Stimulated activated CD8-positive, alpha-beta memory T cell treated with anti-CD3 and anti-CD28 coated beads, Interleukin-15, amount 100 ng/mL, for 24 hours (primary cell): ENCODE measurements at regions not wholly inside any gene's neighbourhood (a gene's known extent, or its start where the extent isn't known, plus 50 kb on each side); places are given as distances from the start of the nearest gene placed in this dataset.
"Not testable (repeated sequence)": the region's sequence is repeated elsewhere in the genome, so short reads cannot be mapped to it uniquely, and the experiment has no call there.

Source experiments
- DNase-seq: peaks from one replicate; pipeline ENCODE4 v3.0.0-alpha.2; 2020; ENCODE audit warnings: low read depth

DNA sequence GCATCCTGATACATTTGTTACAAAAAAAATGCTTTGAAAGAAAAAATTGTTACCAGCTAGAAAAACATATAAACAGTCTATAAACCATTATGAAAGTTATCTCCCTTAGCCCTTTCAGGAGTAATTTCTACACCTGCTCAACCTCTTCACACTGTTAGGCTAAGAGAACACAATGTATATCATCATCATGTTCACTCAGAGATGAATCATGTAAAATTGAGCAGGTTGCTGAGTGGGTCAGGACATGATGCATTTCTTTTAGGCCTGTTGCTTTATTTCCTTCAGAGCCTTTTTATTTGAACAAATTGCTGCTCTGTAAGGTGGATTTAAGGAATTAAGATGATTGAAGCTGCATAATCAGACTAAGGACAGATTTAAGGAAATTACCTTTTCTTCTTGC is 531.3 kb upstream of the MAN1A1 start:
- no peak for DNase-seq

GRCh38 chr6:119879731-119880130 is 530.2 kb upstream of the MAN1A1 start:
- no peak for DNase-seq

DNA sequence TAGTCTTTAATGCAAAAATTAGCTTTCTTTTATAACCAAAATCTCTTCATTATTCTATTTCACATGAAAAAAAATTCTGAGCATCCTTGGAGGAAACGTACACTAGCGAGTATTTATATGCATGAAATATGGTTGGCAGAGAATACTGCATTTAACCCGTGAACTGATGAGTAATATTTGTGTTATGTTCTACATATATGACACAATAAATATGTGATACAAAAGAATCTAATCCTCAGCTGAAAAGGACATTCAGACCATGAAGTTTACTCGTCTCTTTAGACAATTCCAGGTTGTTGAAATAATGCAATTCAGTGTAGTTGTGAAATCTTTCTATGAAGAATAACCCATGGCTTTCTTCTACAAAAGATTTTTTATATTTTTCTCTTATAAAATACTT is 524.8 kb upstream of the MAN1A1 start:
- no peak for DNase-seq

GRCh38 chr6:119873107-119873506 is 523.5 kb upstream of the MAN1A1 start:
- DNase-seq = no peak

GRCh38 chr6:119871520-119871919 is 522.0 kb upstream of the MAN1A1 start:
- no peak for DNase-seq

GRCh38 chr6:119865466-119866350 is 516.1 kb upstream of the MAN1A1 start:
- DNase-seq = no peak

GRCh38 chr6:119862719-119863118 is 513.2 kb upstream of the MAN1A1 start:
- no peak for DNase-seq

GRCh38 chr6:119858901-119859300 is 509.3 kb upstream of the MAN1A1 start:
- no peak for DNase-seq

GRCh38 chr6:119856136-119856535 is 506.6 kb upstream of the MAN1A1 start:
- no peak for DNase-seq

DNA sequence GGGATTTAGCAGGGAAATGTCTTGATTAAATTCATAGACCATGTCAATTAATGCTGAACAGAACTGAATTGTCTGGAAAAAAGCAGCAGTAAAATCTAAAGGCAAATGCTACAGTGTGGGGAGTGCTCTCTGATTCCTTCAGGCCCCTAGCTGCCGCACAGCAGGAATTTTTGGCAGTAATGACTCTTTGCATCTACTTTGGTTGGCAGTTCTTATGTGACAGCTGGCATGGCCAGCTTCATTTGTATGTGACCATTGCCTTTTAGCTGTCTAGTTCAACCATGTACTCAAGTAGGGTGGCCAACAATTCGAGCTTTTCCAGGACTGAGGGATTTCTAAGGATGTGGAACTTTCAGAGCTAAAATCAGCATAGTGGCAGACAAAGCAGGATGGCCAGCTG is 499.1 kb upstream of the MAN1A1 start:
- no peak for DNase-seq

GRCh38 chr6:119845161-119845560 is 495.6 kb upstream of the MAN1A1 start:
- DNase-seq = no peak

- no peak for DNase-seq
Observed at GRCh38 chr6:119844387-119844786, 494.8 kb upstream of the MAN1A1 start.

DNA sequence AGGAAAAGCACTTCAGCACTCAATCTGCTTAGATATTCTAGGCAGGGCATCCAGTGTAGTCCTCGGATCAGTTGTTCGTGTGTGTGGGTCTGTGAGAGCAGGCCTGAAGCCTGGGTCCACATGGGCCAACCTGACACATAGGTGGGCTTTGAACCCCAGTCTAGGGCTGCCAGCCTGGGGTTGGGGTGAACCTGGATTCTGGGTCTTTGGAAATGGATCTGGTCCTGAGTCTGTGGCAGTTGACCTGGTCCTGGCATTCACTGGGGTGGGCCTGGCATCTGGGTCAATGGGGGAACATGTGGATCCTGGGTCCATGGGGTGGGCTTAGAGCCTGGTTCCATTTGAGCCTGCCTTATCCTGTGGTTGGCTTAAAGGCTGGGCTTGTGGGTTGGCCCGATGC is 492.6 kb upstream of the MAN1A1 start:
- DNase-seq = no peak

DNA sequence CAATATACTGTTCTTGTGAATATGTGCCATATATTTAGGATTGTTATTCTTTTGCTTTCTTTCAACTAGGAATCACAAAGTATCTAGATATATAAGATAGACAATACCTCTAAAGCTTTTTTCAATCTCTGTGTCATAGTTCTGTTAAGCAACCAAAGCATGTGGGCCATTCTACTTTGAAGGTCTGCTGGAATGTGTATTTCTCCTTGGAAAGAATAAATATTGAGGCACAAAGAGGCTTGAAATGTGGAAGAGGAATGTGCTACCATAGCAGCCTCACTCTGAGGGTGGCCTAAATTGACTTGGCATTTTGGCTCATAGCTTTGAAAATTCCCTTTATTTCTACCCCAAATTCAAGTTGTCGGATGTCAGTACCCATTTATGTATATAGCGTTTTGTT is 488.5 kb upstream of the MAN1A1 start:
- DNase-seq = no peak

GRCh38 chr6:119834418-119834817 is 484.9 kb upstream of the MAN1A1 start:
- no peak for DNase-seq

DNA sequence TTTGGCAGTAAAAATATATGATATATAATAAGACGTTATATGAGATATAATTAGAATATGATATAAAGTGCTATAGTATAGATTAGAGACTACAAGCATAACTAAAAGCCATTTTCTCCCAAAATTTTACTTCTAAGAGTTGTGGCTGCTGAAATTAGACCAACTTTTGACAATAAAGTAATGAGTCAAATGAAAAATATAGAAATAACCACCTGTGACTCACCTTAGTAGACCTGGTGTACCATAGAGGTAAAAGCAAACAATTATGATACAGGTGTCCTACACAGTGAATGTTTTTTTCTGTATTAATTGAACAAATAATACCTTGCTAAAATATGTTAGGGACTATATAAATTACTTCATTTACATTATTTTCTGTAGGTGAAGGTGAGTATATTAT is 482.9 kb upstream of the MAN1A1 start:
- no peak for DNase-seq

DNA sequence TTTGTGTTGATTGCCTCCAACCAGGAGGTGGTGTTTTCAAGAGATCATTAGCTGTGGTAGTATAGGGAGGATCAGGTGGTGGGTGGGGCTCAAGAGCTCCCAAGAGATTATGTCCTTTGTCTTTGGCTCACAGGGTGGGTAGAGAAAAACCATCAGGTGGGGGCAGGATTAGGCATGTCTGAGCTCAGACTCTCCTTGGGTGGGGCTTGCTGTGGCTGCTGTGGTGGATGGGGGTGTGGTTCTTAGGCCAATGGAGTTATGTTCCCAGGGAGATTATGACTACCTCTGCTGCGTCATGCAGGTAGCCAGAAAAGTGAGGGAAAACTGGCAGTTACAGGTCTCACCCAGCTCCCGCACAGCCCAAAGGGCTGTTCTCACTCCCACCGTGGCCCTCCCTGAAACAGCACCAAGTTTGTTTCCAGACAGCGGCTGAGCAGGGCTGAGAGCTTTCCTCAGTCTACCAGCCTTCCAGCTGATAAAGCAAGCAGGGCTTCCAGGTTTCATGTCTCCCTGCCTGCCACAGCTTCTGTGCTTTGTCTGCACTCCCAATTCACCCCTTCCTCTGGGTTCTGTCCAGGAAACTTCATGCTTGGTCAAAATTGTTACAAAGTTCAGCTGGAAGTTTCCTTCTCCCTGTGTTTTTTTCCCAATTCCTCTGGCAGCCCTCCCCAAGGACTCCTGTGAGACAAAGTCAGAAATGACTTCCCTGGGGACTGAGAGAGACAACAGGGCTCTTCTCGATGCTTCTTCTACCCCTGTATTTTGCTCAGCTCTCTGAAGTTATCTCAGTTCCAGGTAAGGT is 481.1 kb upstream of the MAN1A1 start:
- no peak for DNase-seq

- DNase-seq = no peak
Observed at GRCh38 chr6:119830069-119830468, 480.5 kb upstream of the MAN1A1 start.

DNA sequence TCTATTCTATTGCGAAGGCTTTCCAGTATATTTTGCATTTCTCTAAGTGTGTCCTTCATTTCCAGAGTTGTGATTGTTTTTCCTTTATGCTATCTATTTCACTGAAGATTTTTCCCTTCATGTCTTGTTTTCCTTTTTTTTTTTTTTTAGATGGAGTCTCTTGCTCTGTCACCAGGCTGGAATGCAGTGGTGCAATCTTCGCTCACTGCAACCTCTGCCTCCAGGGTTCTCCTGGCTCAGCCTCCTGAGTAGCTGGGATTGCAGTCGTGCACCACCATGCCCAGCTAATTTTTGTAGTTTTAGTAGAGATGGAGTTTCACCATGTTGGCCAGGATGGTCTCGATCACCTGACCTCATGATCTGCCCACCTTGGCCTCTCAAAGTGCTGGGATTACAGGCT is 479.9 kb upstream of the MAN1A1 start:
- DNase-seq = not testable (repeated sequence)

- DNase-seq = no peak
Observed at GRCh38 chr6:119829006-119829405, 479.4 kb upstream of the MAN1A1 start.

- no peak for DNase-seq
Observed at GRCh38 chr6:119821380-119821779, 471.8 kb upstream of the MAN1A1 start.

DNA sequence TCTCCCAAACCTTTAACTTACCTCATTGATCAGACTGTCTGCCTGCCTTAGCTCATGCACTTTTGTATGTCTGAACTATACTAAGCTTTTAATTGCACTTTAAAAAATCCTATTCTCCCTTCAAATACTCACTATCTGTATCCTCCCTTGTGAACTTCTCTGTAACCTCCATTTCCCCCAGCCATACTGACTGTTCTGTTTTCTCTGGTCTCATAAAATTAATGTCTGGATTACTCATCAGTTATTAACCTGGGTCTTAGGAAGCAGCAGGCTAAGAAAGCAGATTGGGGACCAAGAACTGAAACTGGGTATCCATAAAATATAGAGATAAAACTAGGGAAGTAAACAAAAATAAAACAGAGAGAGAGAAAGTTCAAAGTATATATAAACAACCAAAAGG is 469.3 kb upstream of the MAN1A1 start:
- DNase-seq = no peak
